Effector memory CD8-positive, alpha-beta T cell (primary cell): ENCODE measurements at regions not wholly inside any gene's neighbourhood (a gene's known extent, or its start where the extent isn't known, plus 50 kb on each side); places are given as distances from the start of the nearest gene placed in this dataset.

Experiments
- ATAC-seq: fragments of 150-1000 bp; cut with Tn5 transposase; replicated peaks from 2 replicates; pipeline ENCODE4 v1.10.0; 2021; ENCODE audit warnings: mild to moderate bottlenecking, moderate library complexity
- DNase-seq, 3 experiments: peaks; one replicate each; pipeline ENCODE4 v3.0.0; 2021
- H3K27ac Mint-ChIP-seq, 2 donors: one replicate each; pipeline ENCODE4 v1.8.0; 2022; ENCODE audit warnings: mild to moderate bottlenecking in 2 of 2, mixed read lengths in 2 of 2, moderate library complexity in 2 of 2
- H3K27me3 Mint-ChIP-seq, 2 donors: one replicate each; pipeline ENCODE4 v1.8.0; 2022; ENCODE audit warnings: mixed read lengths in 2 of 2
- H3K36me3 Mint-ChIP-seq: one replicate; pipeline ENCODE4 v1.8.0; 2022; ENCODE audit warnings: mild to moderate bottlenecking, moderate library complexity, mixed read lengths; ENCODE audit not compliant: insufficient read depth
- H3K4me1 Mint-ChIP-seq, 2 donors: one replicate each; pipeline ENCODE4 v1.8.0; 2022; ENCODE audit warnings: low read depth in 2 of 2, mixed read lengths in 2 of 2
- H3K4me3 Mint-ChIP-seq, 2 donors: one replicate each; pipeline ENCODE4 v1.8.0; 2022; ENCODE audit warnings: mild to moderate bottlenecking in 2 of 2, mixed read lengths in 2 of 2, moderate library complexity in 2 of 2
- H3K9me3 Mint-ChIP-seq, 2 donors: one replicate each; pipeline ENCODE4 v1.8.0; 2022; ENCODE audit warnings: mixed read lengths in 2 of 2

- no peak for ATAC-seq
- H3K4me1 Mint-ChIP-seq, result no peaks in the 10 kb centered on the region
- H3K36me3 Mint-ChIP-seq, result no peaks in the 10 kb centered on the region
- H3K27me3 Mint-ChIP-seq, result no peaks in the 10 kb centered on the region
- H3K4me3 Mint-ChIP-seq, result no peak overlapping the region
- H3K9me3 Mint-ChIP-seq, result peaks cover 16 to 29% of the 10 kb centered on the region in 2 donors
- DNase-seq, result no peak
- H3K27ac Mint-ChIP-seq, result no peak overlapping the region
Observed at GRCh38 chr5:26282190-26282589, 756.2 kb downstream of the CDH9 start.

GRCh38 chr5:26278078-26278477, 760.3 kb downstream of the CDH9 start:
- DNase-seq (no peak), ATAC-seq (no peak)
- no peak overlapping the region for H3K4me3 Mint-ChIP-seq
- H3K27me3 Mint-ChIP-seq, result no peaks in the 10 kb centered on the region
- H3K4me1 Mint-ChIP-seq, result no peaks in the 10 kb centered on the region
- H3K9me3 Mint-ChIP-seq, result peaks cover 9 to 18% of the 10 kb centered on the region in 2 donors
- H3K36me3 Mint-ChIP-seq, result no peaks in the 10 kb centered on the region
- no peak overlapping the region for H3K27ac Mint-ChIP-seq

- Mint-ChIP-seq H3K4me3 (no peak overlapping the region), H3K36me3 (no peaks in the 10 kb centered on the region), H3K27me3 (no peaks in the 10 kb centered on the region), H3K4me1 (no peaks in the 10 kb centered on the region), H3K27ac (no peak overlapping the region), H3K9me3 (peaks cover 6 to 9% of the 10 kb centered on the region in 2 donors)
- ATAC-seq (no peak), DNase-seq (no peak)
Observed at GRCh38 chr5:26259081-26259480, 779.3 kb downstream of the CDH9 start.

DNA sequence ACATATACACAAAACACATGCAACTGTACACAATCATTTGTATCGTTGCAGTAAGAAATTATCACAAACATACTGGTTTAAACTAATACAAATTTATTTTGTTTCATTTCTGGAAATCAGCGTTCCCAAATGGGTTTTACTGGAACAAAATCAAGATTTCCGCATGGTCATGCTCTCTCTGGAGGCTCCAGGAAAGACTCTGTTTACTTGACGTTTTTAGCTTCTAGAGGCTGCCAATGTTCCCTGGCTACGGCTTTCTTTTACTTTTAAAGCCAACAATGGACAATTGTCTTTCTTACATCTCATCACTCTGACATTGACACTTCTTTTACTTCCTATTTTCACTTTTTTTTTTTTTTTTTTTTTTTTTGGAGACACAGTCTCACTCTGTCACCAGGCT, 793.1 kb downstream of the CDH9 start:
- DNase-seq, result no peak
- H3K4me1 Mint-ChIP-seq, result no peaks in the 10 kb centered on the region

DNA sequence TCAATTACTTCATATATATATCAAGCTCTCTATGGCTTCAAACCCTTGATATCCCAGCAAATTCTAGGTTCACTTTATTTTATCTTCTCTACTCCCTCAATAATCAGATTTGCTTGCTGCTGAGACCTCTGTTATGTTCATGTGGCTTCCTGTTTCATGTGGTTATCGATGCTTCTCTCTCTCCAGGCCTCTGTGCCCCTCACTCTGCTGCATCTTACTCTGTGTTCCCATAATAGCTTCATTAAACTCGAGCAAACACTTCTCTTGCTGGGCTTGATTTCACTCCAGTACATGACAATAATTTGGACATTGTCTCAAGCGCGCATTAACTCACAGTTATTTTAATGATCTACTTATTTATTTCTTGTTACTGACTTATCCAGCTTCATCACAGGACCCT, 798.8 kb downstream of the CDH9 start:
- no peak for ATAC-seq
- no peak overlapping the region for H3K4me3 Mint-ChIP-seq
- H3K36me3 Mint-ChIP-seq, result no peaks in the 10 kb centered on the region
- no peaks in the 10 kb centered on the region for H3K27me3 Mint-ChIP-seq
- DNase-seq, result no peak
- no peak overlapping the region for H3K27ac Mint-ChIP-seq
- H3K4me1 Mint-ChIP-seq, result no peaks in the 10 kb centered on the region
- H3K9me3 Mint-ChIP-seq, result peaks cover 6 to 7% of the 10 kb centered on the region in 2 donors

More for the DNA sequence above, 793.1 kb downstream of the CDH9 start:
- no peak overlapping the region for H3K4me3 Mint-ChIP-seq
- H3K27me3 Mint-ChIP-seq, result no peaks in the 10 kb centered on the region
- peaks cover 0 to 3% of the 10 kb centered on the region in 2 donors for H3K9me3 Mint-ChIP-seq
- no peaks in the 10 kb centered on the region for H3K36me3 Mint-ChIP-seq
- no peak overlapping the region for H3K27ac Mint-ChIP-seq
- ATAC-seq, result no peak

DNA sequence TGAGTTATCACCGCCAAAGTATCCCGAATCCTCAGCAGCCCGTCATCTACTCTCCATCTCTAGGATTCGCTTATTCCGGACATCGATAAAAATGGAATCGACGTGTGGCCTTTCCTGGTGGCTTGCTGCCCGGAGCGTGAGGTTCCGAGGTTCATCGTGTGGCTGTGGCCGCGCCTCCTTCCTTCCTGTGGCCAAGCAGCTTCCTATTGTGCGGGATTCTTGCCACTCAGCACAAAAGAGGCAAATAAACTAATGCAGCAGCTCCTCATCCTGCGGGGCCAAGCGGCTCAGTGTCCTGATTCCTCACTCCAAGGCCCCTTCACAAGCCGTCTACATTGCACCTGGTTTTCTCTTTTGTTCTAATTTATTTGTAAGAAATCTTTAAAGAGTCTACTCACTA, 800.9 kb downstream of the CDH9 start:
- H3K9me3 Mint-ChIP-seq, result peaks cover 7 to 12% of the 10 kb centered on the region in 2 donors
- H3K4me3 Mint-ChIP-seq, result no peak overlapping the region
- DNase-seq (no peak), ATAC-seq (no peak)
- no peak overlapping the region for H3K27ac Mint-ChIP-seq
- H3K4me1 Mint-ChIP-seq, result no peaks in the 10 kb centered on the region
- H3K36me3 Mint-ChIP-seq, result no peaks in the 10 kb centered on the region
- H3K27me3 Mint-ChIP-seq, result no peaks in the 10 kb centered on the region

DNA sequence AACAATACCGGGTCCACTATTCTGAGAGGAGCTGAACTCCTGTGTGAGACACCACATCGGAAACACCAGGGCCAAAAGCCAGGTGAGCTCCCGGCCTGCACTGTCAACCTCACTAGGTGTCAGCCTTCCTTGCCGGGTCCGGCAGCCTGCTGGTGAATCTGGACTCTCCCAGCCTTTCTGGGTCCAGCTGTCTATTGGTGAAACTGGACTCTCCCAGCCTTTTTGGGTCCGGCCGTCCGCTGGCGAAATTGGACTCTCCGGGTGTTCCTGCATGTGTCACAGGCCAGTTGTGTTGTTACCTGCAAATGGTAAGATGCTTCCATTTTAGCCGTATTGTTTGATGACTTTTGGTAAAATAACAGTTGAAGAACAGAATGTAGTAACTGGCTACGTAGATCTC, 801.5 kb downstream of the CDH9 start:
- ATAC-seq (no peak), DNase-seq (no peak)
- Mint-ChIP-seq H3K4me1 (no peaks in the 10 kb centered on the region), H3K9me3 (peaks cover 7 to 12% of the 10 kb centered on the region in 2 donors), H3K27me3 (no peaks in the 10 kb centered on the region), H3K4me3 (no peak overlapping the region), H3K27ac (no peak overlapping the region), H3K36me3 (no peaks in the 10 kb centered on the region)

DNA sequence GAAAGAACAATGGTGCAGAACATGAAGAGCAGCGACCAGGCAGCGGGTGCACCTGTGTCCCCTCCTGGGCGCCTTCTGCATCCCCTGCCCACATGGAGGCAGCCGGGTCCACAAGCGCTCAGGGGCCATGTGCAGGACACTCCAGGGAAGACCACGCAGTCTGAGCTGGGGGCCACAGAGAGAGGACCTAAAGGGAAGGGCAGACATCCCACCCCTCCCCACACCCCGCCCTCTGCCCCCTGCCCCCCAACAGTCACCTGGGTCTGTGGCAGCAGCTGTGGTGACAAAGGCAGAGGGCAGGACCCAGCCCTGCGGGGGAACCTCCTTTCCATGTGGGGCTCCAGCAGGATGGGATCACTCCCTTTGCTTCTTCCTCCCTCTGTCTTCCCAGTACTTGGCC, 805.7 kb downstream of the CDH9 start:
- H3K4me3 Mint-ChIP-seq, result no peak overlapping the region
- H3K36me3 Mint-ChIP-seq, result no peaks in the 10 kb centered on the region
- H3K27ac Mint-ChIP-seq, result no peak overlapping the region
- ATAC-seq (no peak), DNase-seq (no peak)
- peaks cover 8 to 45% of the 10 kb centered on the region in 2 donors for H3K9me3 Mint-ChIP-seq
- H3K4me1 Mint-ChIP-seq, result no peaks in the 10 kb centered on the region
- H3K27me3 Mint-ChIP-seq, result no peaks in the 10 kb centered on the region

DNA sequence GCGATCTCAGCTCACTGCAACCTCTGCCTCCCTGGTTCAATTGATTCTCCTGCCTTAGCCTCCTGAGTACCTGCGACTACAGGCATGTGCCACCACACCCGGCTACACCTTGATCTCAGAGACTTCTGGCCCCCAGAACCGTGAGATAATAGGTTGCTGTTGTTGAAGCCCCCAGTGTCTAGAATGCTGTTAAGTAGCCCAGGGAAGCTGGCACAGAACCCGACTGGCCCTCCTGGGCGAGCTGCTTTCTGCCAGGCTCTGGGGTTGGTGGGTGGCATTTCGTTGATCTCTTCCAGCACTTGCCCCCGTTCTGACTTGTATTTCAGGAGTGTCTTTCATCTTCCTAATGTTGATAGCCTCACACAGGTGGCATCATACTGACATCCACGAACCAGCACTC, 807.1 kb downstream of the CDH9 start:
- H3K27ac Mint-ChIP-seq, result no peak overlapping the region
- peaks cover 21 to 54% of the 10 kb centered on the region in 2 donors for H3K9me3 Mint-ChIP-seq
- H3K27me3 Mint-ChIP-seq, result no peaks in the 10 kb centered on the region

GRCh38 chr5:26229848-26230247, 808.5 kb downstream of the CDH9 start:
- Mint-ChIP-seq H3K4me3 (no peak overlapping the region), H3K9me3 (peaks cover 29 to 68% of the 10 kb centered on the region in 2 donors), H3K4me1 (no peaks in the 10 kb centered on the region), H3K27ac (no peak overlapping the region), H3K27me3 (no peaks in the 10 kb centered on the region), H3K36me3 (no peaks in the 10 kb centered on the region)
- ATAC-seq (no peak), DNase-seq (no peak)

More for the DNA sequence above, 807.1 kb downstream of the CDH9 start:
- DNase-seq (no peak), ATAC-seq (no peak)
- Mint-ChIP-seq H3K4me3 (no peak overlapping the region), H3K36me3 (no peaks in the 10 kb centered on the region), H3K4me1 (no peaks in the 10 kb centered on the region)

DNA sequence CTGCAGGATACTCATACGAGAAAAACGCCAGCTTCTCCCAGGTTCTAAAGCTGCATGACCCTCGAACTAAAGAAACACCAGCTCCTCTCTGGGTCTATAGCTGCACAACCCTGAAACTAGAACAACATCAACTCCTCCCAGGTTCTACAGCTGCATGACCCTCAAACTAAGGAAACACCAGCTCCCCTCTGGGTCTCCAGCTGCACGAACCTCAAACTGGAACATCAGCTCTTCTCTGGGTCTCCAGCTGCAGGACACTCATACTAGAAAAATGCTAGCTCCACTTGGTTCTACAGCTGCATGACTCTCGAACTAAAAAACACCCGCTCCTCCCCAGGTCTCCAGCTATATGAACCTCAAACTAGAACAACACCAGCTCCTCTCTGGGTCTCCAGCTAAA, 811.1 kb downstream of the CDH9 start:
- Mint-ChIP-seq H3K9me3 (peaks cover 35 to 72% of the 10 kb centered on the region in 2 donors), H3K27ac (no peak overlapping the region), H3K27me3 (no peaks in the 10 kb centered on the region), H3K4me3 (no peak overlapping the region), H3K4me1 (no peaks in the 10 kb centered on the region), H3K36me3 (no peaks in the 10 kb centered on the region)
- ATAC-seq (no peak), DNase-seq (no peak)

DNA sequence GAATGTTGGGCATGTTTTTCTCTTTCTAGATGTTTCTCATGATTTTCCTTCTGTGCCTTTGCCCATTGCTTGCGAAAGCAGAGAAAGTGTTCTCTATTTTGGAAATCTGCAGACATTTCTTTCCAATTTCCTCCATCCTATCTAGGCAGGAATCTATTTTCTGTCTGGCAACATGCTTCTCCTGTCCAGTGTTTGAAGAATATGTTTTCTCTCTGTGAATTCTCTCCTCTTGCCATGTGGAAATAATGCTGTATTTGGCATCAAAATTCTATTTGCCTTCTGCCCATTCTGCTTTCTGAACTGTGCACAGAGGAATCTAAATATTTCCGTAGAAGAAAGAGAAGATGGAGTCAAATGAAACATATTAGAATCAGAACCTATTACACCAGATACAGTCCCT, 833.3 kb downstream of the CDH9 start:
- Mint-ChIP-seq H3K27me3 (no peaks in the 10 kb centered on the region), H3K4me1 (no peaks in the 10 kb centered on the region), H3K4me3 (no peak overlapping the region), H3K27ac (no peak overlapping the region), H3K9me3 (peaks cover 0 to 3% of the 10 kb centered on the region in 2 donors), H3K36me3 (no peaks in the 10 kb centered on the region)
- DNase-seq (no peak), ATAC-seq (no peak)

- no peak for DNase-seq
- Mint-ChIP-seq H3K36me3 (no peaks in the 10 kb centered on the region), H3K27ac (no peak overlapping the region), H3K9me3 (peaks cover 10 to 14% of the 10 kb centered on the region in 2 donors), H3K4me1 (no peaks in the 10 kb centered on the region), H3K27me3 (no peaks in the 10 kb centered on the region), H3K4me3 (no peak overlapping the region)
- no peak for ATAC-seq
Observed at GRCh38 chr5:26193626-26194025, 844.8 kb downstream of the CDH9 start.

GRCh38 chr5:26192486-26192885, 845.9 kb downstream of the CDH9 start:
- DNase-seq (no peak), ATAC-seq (no peak)
- no peaks in the 10 kb centered on the region for H3K27me3 Mint-ChIP-seq
- H3K27ac Mint-ChIP-seq, result no peak overlapping the region
- H3K36me3 Mint-ChIP-seq, result no peaks in the 10 kb centered on the region
- peaks cover 7 to 10% of the 10 kb centered on the region in 2 donors for H3K9me3 Mint-ChIP-seq
- H3K4me3 Mint-ChIP-seq, result no peak overlapping the region
- no peaks in the 10 kb centered on the region for H3K4me1 Mint-ChIP-seq

DNA sequence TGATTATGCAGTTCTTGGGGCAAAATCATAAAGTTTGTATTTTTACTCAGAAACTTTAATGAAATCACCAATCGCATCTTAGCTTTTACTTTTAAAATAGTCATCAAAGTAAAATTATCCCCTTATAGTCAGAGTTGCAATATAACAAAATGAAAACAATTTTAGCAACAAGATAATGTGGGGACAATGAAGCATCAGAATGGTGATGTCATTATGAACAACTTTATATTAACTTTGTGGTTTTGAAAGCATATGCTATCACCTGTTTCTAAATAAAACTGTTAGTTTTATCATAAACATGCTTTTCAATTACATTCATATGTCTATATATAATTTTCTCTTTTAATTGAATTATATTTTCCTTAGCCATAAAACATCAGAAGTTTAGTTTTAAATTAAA, 856.8 kb downstream of the CDH9 start:
- DNase-seq, result no peak
- Mint-ChIP-seq H3K27me3 (no peaks in the 10 kb centered on the region), H3K4me3 (no peak overlapping the region), H3K4me1 (no peaks in the 10 kb centered on the region), H3K36me3 (no peaks in the 10 kb centered on the region), H3K9me3 (peaks cover 3 to 10% of the 10 kb centered on the region in 2 donors), H3K27ac (no peak overlapping the region)
- no peak for ATAC-seq
